HG02943 (cell line): ENCODE measurements at regions not wholly inside any gene's neighbourhood (a gene's known extent, or its start where the extent isn't known, plus 50 kb on each side); places are given as distances from the start of the nearest gene placed in this dataset.

Experiments
- ATAC-seq: cut with Tn5 transposase; IDR thresholded peaks from one replicate; pipeline ENCODE4 v1.9.1; 2021; ENCODE audit warnings: mild to moderate bottlenecking, low read depth, moderate library complexity; ENCODE audit not compliant: unreplicated experiment

DNA sequence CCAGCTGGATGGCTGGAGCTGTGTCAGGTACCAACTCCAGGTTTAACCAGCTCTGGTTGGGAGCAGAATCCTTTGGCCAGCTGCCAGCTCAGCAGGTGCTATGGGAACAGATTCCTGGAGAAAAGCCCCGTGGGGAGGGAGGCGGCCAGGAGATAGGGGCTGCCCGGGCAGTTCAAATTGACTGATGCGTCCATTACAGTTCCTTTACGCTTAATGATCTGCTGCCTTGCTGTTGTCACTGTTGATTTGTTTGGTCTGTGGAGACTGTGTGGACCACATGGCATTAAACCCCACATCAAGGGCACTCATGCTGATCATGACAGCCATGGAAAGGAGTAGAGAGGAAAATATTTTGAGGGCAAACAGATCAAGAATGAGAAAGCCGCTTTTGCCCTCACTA lies 200.0 kb downstream of the TSN start:
- no peak for ATAC-seq

DNA sequence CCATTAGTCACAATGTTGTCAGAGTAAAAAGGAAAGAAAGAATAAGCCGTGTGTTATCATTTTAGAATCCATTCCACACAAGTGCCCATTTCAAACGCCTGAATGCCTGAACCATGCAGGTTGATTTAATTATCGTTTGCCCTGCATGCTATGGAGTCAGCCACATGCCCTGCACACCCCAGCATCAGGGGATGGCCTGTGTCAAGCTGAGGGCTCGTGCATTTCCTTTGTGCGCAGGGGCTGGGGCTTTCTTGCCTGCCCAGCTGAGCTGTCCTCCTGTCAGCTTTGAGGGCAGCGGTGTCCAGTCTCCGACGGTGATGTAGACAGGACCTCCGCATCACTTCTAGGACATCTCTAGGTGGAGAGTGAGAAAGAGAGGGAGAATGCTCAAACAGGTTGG lies 200.4 kb downstream of the TSN start:
- ATAC-seq = no peak

- ATAC-seq = no peak
Measured at GRCh38 chr2:121960251-121960650, 204.8 kb downstream of the TSN start.

DNA sequence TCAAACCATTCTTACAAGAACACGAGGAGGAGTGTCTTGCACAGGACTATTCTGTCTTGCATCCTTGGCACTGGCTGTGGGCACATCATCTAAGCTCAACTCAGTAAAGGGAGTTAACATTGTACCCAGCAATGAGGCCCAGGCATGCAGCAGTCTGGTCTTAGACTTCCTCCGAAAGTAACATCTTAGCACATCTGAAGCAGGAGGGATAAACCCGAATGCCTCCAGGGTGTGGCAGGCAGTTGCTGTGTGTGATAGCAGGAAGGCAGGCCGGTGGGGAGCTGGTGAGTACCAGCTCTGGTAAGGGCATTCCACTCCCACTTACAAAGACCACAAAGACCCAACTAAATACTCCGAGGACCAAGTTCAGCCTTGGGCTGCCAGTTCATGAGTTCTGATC lies 206.3 kb downstream of the TSN start:
- no peak for ATAC-seq

DNA sequence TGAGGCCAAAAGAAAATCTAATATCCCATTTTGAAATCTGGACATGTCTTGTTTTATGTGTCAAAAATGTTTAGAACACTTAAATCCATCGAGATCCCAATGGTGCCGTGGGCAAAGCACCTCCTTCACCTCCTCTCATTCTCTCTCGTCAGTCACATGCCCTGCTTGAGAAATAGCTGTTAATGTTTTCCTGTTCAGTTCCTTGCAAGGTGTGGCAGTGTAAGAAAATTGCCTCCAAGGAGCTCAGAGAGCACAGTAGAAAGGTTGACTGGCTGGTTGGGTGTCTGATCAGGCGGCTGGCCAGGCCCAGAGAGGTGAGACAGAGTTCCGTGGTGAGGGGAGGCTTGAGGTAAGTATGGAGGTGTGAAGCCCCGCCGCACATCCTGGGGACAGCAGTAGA lies 210.2 kb downstream of the TSN start:
- no peak for ATAC-seq

GRCh38 chr2:121966663-121967062 lies 211.2 kb downstream of the TSN start:
- ATAC-seq = no peak

DNA sequence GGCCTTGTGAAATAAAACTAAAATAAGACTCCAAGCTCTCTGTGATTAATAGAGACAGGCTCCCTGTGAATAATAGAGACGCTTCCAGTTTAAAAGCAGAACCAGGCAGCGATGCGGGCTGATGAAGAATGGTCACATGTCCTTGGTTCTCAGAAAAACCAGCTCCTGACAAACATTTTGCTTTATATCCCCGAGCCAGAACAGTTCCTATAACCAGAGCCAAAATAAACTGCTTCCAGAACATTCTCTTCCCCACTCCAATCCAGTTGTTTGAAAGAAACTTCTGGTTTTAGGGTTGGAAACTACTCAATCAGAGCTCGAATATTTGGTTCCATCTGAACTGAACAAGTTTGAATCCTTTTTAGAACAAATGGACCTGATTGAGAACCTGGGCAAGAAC lies 213.7 kb downstream of the TSN start:
- no peak for ATAC-seq

GRCh38 chr2:121969766-121970639 lies 214.6 kb downstream of the TSN start:
- ATAC-seq = no peak

- no peak for ATAC-seq
Measured at GRCh38 chr2:121972203-121972602, 216.8 kb downstream of the TSN start.

DNA sequence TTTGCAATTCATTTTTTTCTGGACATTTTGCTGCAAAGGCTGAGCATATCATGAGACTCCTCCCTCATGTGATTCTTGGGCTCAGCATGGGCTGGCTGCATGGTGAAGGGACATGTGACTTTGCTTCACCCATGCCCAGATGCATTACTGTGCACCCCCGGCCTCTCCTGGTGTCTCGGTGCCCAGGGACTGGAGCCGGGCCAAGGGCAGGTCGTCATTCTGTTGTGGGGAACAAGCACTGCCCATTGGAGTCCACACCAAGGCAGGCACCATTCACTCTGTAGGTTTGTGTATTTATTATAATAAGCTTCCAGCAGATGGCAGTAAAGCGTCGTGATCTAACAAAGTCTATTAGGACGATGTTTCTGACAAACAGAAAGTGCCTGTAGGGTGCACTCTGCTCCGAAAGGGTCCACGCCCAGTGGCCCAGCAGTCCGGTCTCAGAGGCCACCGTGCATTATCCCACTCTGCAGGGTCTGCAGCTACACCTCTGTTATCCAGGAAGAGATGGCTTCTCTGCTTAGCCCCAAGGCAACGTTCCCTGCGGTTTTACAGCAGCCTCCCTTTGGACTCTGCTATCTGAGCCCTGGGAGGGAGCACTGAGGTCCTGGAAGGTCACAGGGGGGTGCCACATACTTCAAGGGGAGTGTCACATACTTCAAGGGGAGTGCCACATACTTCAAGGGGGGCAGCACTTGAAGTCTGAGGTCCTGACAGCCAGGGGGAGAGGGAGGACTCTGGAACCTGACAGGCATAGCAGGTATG lies 219.6 kb downstream of the TSN start:
- ATAC-seq = peak; percentile 97

GRCh38 chr2:121976926-121977325 lies 221.5 kb downstream of the TSN start:
- ATAC-seq = no peak

DNA sequence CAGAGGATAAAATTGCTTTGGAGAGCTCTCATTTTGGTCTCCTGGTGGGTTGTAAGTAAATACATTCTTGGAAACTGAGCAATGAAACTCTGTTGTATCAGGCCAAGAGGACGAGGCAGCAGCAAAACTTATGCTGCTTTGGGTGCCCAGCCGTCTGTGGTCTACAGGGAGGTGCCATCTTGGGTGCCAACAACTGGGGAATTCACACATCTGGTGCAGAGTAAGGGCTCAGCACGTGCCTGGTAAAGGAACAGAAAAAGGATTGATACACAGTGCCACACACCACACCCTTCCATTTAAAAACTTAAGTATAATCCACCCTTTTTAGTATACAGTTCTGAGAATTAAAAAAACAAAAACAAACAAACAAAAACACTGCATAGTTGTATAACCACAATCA lies 221.9 kb downstream of the TSN start:
- ATAC-seq = no peak

DNA sequence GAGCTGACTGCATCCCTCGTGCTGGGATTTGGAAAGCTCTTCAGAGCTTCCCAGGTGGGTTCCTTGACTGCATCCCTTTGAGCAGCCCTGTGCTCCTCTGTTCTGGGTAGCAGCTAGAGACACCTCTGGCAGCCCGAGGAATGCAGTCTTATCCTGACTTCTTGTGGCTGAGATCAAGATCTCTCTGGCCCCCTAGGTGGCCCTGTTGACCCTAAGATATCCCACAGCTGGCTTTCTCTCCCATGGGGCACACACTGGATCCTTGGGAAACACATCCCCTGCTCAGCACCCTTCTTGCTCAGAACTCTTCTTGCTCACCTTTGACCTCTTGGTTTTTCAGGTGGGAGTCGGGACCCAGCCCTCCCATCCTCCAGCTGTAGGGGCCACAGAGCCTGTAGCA lies 237.2 kb downstream of the TSN start:
- ATAC-seq = no peak

DNA sequence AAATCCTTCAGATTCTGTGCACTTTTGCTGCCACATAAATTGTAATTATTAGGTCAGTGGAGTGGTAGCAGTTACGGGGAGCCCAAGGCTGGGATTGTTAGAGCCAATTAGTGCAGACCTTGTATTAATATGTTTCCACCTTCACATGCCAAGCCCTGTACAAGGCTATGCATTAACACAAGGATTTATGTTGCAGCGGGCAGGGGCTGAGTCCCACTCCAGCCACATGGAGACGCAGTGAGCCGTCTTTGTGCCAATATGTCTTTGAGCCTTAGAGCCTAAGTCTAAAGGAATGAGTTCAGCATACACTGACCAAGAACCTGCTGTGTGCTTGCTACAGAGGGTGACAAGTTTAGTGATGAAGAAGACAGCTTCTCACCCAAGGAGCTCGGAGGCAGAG lies 238.2 kb downstream of the TSN start:
- no peak for ATAC-seq

- no peak for ATAC-seq
Measured at GRCh38 chr2:121994238-121995206, 239.1 kb downstream of the TSN start.

GRCh38 chr2:121998751-121999150 lies 243.3 kb downstream of the TSN start:
- no peak for ATAC-seq

DNA sequence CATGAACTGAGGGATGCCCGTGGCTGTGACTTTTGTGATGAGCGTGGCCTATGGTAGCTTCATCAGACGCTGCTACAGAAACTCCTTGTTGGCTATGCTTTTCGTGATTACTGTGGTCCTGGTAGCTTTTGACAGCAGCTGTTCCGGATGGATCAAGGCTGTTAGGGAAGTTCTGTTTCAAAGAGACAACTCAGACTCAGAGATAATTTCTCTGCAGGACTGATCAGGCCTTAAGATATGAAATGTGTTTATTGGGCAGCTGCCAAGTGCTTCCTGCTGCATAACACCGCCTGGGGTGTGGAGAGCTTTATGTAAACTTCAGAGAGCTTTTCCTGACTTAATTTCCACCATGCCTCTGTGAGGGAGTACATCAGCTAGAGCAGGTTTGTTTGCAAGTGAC lies 243.8 kb downstream of the TSN start:
- no peak for ATAC-seq

GRCh38 chr2:122000556-122001340 lies 245.3 kb downstream of the TSN start:
- ATAC-seq = no peak

DNA sequence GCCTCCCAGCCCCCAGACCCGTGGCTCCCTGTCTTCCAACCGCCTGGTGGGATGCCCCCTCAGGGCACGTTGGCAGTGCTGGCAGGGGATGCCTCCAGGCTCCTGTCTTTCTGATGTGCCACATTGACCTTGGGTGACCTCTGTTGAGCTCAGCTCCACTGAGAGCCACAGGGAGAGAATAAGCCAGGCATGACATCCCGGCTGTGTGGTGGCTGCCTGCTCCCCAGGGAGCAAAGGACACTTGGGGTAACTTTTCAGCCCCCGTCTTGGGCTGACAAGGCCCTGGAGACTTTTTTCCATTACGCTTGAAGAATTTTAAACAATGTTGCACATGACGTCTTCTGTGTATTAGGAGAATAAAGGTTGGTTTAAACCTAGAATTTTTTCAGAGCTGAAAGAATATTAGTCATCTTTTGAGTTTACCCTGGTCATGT lies 246.0 kb downstream of the TSN start:
- ATAC-seq = no peak
